Muscle layer of colon (tissue), 2 donors: ENCODE measurements at regions not wholly inside any gene's neighbourhood (a gene's known extent, or its start where the extent isn't known, plus 50 kb on each side); places are given as distances from the start of the nearest gene placed in this dataset.

Source experiments
- H3K27ac ChIP-seq: one replicate; pipeline ENCODE4 v1.7.0; 2013; ENCODE audit warnings: low read depth, mild to moderate bottlenecking, low read length, moderate library complexity
- H3K27me3 ChIP-seq, 2 donors: one replicate each; pipeline ENCODE4 v1.7.0; 2013; ENCODE audit warnings: low read length in 2 of 2, mild to moderate bottlenecking in 2 of 2; ENCODE audit not compliant: insufficient read depth in 2 of 2, control insufficient read depth in 1 of 2
- H3K36me3 ChIP-seq: one replicate; pipeline ENCODE4 v1.7.0; 2013; ENCODE audit warnings: mild to moderate bottlenecking, low read length; ENCODE audit not compliant: insufficient read depth
- H3K4me1 ChIP-seq: one replicate; pipeline ENCODE4 v1.7.0; 2013; ENCODE audit warnings: mild to moderate bottlenecking, low read length; ENCODE audit not compliant: insufficient read depth
- H3K4me3 ChIP-seq, 2 donors: one replicate each; pipeline ENCODE4 v1.7.0; 2013; ENCODE audit warnings: low read length in 2 of 2, low read depth in 1 of 2, mild to moderate bottlenecking in 1 of 2, moderate library complexity in 1 of 2
- H3K9ac ChIP-seq: one replicate; pipeline ENCODE4 v1.7.0; 2013; ENCODE audit warnings: low read length
- H3K9me3 ChIP-seq: one replicate; pipeline ENCODE4 v1.7.0; 2013; ENCODE audit warnings: mild to moderate bottlenecking, low read length
- donor health status: abdominal sarcoma.
- donor health status: Adenocarcinoma of cecum.

DNA sequence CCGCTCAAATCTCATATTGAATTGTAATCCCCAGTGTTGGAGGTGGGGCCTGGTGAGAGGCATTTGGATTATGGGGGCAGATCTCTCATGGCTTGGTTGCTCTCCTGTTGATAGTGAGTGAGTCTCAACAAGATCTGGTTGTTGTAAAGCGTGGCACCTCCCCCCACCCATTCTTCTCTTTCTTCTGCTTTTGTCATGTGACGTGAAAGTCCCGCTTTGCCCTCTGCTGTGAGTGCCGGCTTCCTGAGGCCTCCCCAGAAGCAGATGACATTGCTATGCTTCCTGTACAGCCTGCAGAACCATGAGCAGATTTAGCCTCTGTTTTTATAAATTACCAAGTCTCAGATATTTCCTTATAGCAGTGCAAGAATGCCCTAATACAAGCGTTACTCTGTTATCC is 673.8 kb downstream of the ADCYAP1 start:
- H3K9me3 ChIP-seq, result no peaks in the 10 kb centered on the region
- no peak overlapping the region for H3K4me3 ChIP-seq
- no peaks in the 10 kb centered on the region for H3K36me3 ChIP-seq
- no peak overlapping the region for H3K27ac ChIP-seq
- H3K27me3 ChIP-seq, result no peaks in the 10 kb centered on the region
- no peak overlapping the region for H3K9ac ChIP-seq
- no peaks in the 10 kb centered on the region for H3K4me1 ChIP-seq

GRCh38 chr18:1581581-1581980 is 676.9 kb downstream of the ADCYAP1 start:
- Histone ChIP-seq H3K4me3 (no peak overlapping the region), H3K27ac (no peak overlapping the region), H3K27me3 (no peaks in the 10 kb centered on the region), H3K9me3 (no peaks in the 10 kb centered on the region), H3K36me3 (no peaks in the 10 kb centered on the region), H3K9ac (no peak overlapping the region), H3K4me1 (no peaks in the 10 kb centered on the region)

DNA sequence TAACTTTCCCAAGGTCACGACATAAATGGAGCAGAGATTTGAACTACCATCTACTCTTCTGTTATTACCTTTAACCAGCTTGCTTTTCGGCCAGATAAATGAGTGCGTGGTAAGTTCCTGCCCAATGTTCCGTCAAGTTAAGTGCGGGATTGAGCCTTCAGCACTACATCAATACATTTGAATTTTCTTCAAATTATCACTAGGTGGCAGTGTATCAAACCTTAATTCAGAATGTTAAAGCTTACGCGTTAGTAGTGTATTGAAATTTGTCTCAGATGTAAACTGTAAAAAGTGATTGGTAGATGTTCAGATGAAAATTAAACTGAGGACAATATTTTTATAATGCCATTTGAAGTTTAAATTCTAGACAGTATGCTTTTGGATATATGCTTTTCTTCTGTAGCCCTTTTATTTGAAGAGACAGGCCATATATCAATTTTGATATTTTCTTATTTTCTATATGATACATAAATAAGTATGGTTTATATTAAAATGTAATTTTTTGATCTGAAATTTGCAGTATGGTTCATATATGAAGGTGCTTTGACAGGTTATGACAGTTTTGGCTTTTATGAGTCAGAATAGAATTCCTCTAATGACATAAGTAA is 681.3 kb downstream of the ADCYAP1 start:
- Histone ChIP-seq H3K27me3 (no peaks in the 10 kb centered on the region), H3K9me3 (no peaks in the 10 kb centered on the region), H3K9ac (no peak overlapping the region), H3K36me3 (no peaks in the 10 kb centered on the region), H3K4me3 (no peak overlapping the region), H3K27ac (no peak overlapping the region), H3K4me1 (no peaks in the 10 kb centered on the region)

- H3K27ac ChIP-seq, result no peak overlapping the region
- H3K4me3 ChIP-seq, result no peak overlapping the region
- H3K4me1 ChIP-seq, result no peaks in the 10 kb centered on the region
- no peak overlapping the region for H3K9ac ChIP-seq
- no peaks in the 10 kb centered on the region for H3K27me3 ChIP-seq
- H3K9me3 ChIP-seq, result no peaks in the 10 kb centered on the region
- H3K36me3 ChIP-seq, result no peaks in the 10 kb centered on the region
These were observed 688.4 kb downstream of the ADCYAP1 start for GRCh38 chr18:1593091-1593490.

GRCh38 chr18:1595195-1595594 is 690.5 kb downstream of the ADCYAP1 start:
- no peak overlapping the region for H3K27ac ChIP-seq
- no peaks in the 10 kb centered on the region for H3K27me3 ChIP-seq
- H3K4me3 ChIP-seq, result no peak overlapping the region
- H3K9ac ChIP-seq, result no peak overlapping the region
- no peaks in the 10 kb centered on the region for H3K4me1 ChIP-seq
- no peaks in the 10 kb centered on the region for H3K36me3 ChIP-seq
- H3K9me3 ChIP-seq, result no peaks in the 10 kb centered on the region

GRCh38 chr18:1599196-1599595 is 694.5 kb downstream of the ADCYAP1 start:
- Histone ChIP-seq H3K27me3 (no peaks in the 10 kb centered on the region), H3K27ac (no peak overlapping the region), H3K36me3 (no peaks in the 10 kb centered on the region), H3K9me3 (no peaks in the 10 kb centered on the region), H3K4me1 (no peaks in the 10 kb centered on the region), H3K4me3 (no peak overlapping the region), H3K9ac (no peak overlapping the region)

DNA sequence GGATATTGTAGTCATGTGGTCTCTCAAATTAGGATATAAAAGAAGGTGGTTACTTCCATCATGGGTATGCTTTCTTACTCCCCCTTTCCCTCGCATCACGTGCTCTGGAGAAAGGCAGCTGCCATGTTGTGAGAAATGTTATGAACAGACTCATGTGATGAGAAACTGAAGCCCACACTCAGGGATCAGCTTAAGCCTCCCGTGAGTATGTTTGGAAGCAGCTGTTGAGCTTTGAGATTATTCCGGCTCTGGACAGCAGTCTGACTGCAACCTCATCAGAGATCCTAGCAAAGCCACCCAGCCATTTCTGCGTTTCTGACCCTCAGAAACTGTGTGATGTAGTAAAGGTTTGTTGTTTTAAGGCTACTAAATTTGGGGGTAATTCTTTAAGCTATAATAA is 700.1 kb downstream of the ADCYAP1 start:
- Histone ChIP-seq H3K4me3 (no peak overlapping the region), H3K9me3 (no peaks in the 10 kb centered on the region), H3K36me3 (no peaks in the 10 kb centered on the region), H3K9ac (no peak overlapping the region), H3K27ac (no peak overlapping the region), H3K4me1 (no peaks in the 10 kb centered on the region), H3K27me3 (no peaks in the 10 kb centered on the region)

- Histone ChIP-seq H3K27ac (no peak overlapping the region), H3K36me3 (no peaks in the 10 kb centered on the region), H3K9me3 (no peaks in the 10 kb centered on the region), H3K4me1 (no peaks in the 10 kb centered on the region), H3K9ac (no peak overlapping the region), H3K27me3 (no peaks in the 10 kb centered on the region), H3K4me3 (no peak overlapping the region)
These were observed 713.7 kb downstream of the ADCYAP1 start for GRCh38 chr18:1618364-1618763.

DNA sequence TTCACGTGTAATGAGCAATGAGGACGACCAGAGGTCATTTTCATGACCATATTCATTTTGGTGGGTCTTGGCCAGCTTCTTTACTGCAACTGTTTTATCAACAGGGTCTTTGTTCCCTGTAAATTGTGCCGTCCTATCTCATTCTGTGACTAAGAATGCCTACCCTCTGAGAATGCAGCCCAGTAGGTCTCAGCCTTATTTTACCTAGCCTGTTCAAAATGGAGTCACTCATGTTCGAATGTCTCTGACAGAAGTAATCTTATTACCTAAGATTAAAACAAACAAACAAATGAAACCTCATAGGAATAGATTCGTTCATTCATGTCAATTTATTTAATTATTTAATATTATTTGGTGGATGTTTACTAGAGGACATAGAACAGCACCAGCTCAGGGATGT is 714.8 kb downstream of the ADCYAP1 start:
- Histone ChIP-seq H3K9me3 (no peaks in the 10 kb centered on the region), H3K36me3 (no peaks in the 10 kb centered on the region), H3K4me3 (no peak overlapping the region), H3K4me1 (no peaks in the 10 kb centered on the region), H3K27me3 (no peaks in the 10 kb centered on the region), H3K27ac (no peak overlapping the region), H3K9ac (no peak overlapping the region)

GRCh38 chr18:1624612-1625011 is 719.9 kb downstream of the ADCYAP1 start:
- H3K4me3 ChIP-seq, result no peak overlapping the region
- H3K36me3 ChIP-seq, result no peaks in the 10 kb centered on the region
- H3K27ac ChIP-seq, result no peak overlapping the region
- H3K4me1 ChIP-seq, result no peaks in the 10 kb centered on the region
- H3K9ac ChIP-seq, result no peak overlapping the region
- no peaks in the 10 kb centered on the region for H3K27me3 ChIP-seq
- no peaks in the 10 kb centered on the region for H3K9me3 ChIP-seq

- Histone ChIP-seq H3K27me3 (no peaks in the 10 kb centered on the region), H3K4me3 (no peak overlapping the region), H3K36me3 (no peaks in the 10 kb centered on the region), H3K27ac (no peak overlapping the region), H3K9me3 (no peaks in the 10 kb centered on the region), H3K9ac (no peak overlapping the region), H3K4me1 (no peaks in the 10 kb centered on the region)
These were observed 722.8 kb downstream of the ADCYAP1 start for GRCh38 chr18:1627494-1627893.

DNA sequence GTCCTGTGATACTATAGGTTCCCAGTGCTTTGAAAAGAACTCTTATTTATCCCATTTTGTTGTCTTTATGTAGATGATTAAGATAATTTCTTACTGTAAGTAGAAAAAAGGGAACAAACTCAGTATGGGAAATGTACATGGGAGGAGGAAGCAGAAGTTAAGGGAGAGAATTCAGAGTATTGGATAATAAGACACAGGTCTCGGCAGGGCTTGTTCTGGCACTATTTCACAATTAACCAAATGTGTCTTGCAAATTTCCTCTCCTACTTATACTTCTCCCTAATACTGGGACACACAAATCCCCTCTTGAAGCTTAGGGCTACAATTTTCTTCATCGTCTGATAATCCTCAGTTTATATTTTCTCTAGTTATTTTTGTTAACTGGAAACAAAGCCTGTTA is 744.0 kb downstream of the ADCYAP1 start:
- Histone ChIP-seq H3K27ac (no peak overlapping the region), H3K4me1 (no peaks in the 10 kb centered on the region)

More for the DNA sequence above, 744.0 kb downstream of the ADCYAP1 start:
- H3K36me3 ChIP-seq, result no peaks in the 10 kb centered on the region
- no peak overlapping the region for H3K9ac ChIP-seq
- no peaks in the 10 kb centered on the region for H3K27me3 ChIP-seq
- no peaks in the 10 kb centered on the region for H3K9me3 ChIP-seq
- H3K4me3 ChIP-seq, result no peak overlapping the region
